GM18499 (cell line): ENCODE measurements at regions not wholly inside any gene's neighbourhood (a gene's known extent, or its start where the extent isn't known, plus 50 kb on each side); places are given as distances from the start of the nearest gene placed in this dataset.
"Not testable (repeated sequence)": the region's sequence is repeated elsewhere in the genome, so short reads cannot be mapped to it uniquely, and the experiment has no call there.

ENCODE experiments used
- ATAC-seq: cut with Tn5 transposase; IDR thresholded peaks from one replicate; pipeline ENCODE4 v1.9.1; 2021; ENCODE audit warnings: moderate number of reproducible peaks; ENCODE audit not compliant: insufficient read depth, unreplicated experiment

- ATAC-seq = no peak
These were observed 57.5 kb upstream of the GC start for GRCh38 chr4:71841336-71841735.

DNA sequence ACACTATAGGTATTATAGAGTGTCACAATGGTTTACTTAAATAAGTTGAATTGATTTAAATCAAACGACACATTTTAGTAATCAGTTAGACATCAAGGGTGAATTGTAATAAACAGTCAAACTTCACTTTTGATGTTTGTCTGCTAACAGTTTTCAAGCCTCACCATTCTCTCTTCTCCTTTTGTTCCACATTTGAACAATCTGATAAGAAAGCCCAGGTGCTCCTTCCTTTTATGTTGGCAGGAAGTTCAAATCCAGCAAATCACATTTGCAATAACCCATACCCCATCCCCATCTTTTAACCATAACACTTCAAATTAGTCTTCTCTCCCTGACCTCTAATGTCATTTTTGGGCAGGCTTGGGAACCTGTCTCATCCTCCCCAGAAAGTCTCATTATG lies 63.4 kb upstream of the GC start:
- no peak for ATAC-seq

DNA sequence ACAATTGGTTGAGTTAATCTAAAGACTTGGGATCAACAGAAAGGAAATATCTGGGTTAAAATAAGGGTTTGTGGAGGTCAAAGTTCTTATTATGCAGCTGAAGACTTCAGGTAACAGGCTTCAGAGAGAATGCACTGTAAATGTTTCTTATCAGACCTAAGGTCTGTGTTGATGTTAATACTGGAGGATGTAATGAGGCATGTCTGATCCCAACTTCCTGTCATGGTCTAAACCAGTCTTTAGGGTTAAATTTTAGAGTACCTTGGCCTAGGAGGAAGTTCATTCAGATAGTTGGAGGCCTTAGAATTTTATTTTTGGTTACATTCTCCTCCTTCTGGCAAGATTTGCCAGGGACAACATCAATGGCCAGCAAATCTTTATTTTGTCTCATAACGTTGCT lies 72.1 kb upstream of the GC start:
- no peak for ATAC-seq

GRCh38 chr4:71857713-71858451 lies 74.0 kb upstream of the GC start:
- no peak for ATAC-seq

DNA sequence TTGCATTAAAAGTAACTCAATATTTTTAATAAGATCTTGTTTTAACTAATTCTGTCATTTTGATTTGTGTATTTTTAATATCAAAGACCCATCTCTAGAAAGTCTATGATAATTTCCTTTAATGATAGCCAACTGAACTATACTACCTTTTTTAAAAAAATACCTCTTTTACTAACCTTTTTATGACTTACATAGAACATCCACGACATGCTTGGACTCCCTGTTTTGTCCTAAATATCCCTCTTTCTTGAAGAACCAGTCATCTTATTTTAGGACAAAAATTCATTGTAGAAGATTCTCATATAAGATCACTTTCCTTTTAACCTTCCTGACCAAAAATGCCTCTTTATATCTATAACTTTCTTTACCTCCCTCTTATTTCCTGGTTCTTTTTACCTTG lies 76.8 kb upstream of the GC start:
- ATAC-seq = no peak

DNA sequence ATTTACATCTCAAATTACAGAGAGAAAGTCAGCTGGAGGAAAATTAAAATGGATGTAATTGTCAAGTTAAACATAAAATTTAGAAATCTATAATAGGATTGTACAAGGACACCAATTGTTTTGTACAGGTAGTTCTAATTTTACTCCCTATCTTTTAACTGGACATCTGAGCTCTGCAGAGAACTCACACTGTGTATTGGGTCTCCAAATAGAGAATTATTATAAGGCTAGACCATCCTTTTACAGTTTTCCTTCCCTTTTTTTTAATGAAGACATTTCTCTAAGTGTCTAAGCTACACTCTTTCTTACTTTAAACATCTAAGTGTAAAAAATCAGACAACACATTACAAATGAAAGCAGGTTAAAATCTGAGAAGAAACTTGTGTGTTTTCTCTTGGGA lies 78.4 kb upstream of the GC start:
- no peak for ATAC-seq

DNA sequence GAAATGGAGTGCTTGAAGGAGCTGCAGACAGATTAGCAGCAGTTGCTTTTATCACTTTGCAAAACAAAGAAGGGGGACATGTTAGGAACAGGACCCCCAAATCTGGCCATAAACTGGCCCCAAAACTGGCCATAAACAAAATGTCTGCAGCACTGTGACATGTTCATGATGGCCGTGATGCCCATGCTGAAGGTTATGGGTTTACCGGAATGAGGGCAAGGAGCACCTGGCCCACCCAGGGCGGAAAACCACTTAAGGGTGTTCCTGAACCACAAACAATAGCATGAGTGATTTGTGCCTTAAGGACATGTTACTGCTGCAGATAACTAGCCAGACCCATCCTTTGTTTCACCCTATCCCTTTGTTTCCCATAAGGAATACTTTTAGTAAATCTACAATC lies 79.6 kb upstream of the GC start:
- no peak for ATAC-seq

DNA sequence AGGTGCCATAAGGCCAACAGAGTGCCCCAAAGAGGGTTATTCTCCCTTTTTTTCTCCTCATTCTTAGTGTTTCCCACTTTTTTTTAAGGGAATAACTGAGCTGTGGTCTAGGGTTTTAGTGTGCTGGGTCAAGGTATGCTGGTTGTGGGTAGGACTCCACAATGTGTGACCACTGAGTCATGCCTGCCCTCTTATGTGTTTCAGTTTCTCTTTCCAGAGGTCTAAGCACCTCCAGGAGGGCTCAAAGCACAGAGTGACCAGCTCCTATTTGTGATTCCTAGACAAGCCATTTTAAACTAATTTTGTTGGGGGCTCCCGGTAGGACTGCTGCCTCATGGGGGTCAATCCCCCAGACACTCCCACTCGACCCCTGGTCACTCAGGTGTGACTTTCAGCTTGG lies 80.5 kb upstream of the GC start:
- no peak for ATAC-seq

- no peak for ATAC-seq
These were observed 82.5 kb upstream of the GC start for GRCh38 chr4:71866212-71866885.

DNA sequence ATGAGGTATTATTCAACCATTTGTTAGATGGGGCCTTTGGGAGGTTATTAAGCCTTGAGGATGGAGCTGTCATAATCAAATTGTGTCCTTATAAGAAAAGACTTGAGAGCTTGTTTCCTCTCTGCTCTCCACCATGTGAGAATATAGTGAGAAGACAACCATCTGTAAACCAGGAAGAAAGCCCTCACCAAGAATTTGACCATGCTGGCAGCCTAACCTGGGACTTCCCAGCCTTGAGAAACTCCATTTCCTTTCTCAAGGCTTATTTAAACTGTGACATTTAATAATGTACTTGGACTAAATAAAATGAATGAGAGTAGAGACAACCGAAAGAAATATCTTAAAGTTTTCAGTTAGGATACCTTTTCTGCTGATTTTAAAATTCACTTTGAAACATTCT lies 83.7 kb upstream of the GC start:
- no peak for ATAC-seq

DNA sequence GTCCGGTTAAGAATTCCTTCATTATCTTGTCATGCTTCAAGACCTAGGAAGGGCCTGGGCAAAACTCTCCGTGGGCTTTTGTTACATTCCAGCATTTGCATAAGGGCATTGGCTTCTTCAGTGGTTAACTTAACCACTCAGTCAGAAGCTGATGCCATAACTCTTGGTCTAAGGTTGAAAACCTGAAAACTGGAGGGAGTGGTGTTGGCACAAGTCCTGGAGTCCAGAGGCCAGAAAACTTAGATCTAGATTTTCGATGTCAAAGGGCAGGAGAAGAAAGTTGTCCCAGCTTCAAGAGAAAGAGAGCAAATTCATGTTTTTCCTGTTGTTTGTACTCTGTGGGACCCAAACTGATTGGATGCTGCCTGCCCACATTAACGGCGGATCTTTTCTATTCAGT lies 86.6 kb upstream of the GC start:
- no peak for ATAC-seq

DNA sequence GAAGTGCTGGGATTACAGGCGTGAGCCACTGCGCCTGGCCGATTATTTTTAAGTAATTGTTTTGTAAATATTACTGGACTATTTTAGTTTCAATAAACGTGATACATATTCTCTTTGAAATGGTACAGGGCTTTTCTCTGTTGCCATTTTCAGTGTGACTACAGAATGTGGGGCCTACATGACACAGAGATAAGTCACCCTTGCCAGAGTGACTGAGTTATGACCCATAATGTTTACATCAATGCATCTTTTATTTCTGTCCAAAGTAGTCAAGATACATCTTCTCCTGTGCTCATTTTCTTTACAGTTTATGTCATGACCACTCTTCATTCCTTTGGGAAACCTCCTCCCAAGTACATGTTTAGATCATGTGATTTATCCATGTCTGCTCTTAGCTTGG lies 88.3 kb upstream of the GC start:
- ATAC-seq = no peak

GRCh38 chr4:71872767-71873415 lies 89.0 kb upstream of the GC start:
- no peak for ATAC-seq

DNA sequence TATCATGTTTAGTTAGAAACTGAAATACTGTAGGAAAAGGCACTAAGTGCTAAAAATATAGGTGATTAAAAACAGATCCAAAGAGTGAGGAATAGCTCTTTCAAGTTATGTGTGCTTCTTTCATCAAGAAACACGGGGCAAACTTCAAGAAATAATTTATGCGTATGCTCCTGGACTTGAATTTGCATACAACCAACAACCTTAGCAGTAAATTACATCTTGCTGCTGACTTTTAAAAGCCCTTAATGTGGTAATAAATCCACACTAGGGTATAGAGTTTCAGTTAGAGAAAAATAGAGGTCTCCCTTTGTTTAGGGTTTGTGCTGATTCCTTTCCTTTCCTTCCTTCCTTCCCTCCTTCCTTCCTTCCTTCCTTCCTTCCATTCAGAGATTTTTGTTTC lies 94.5 kb upstream of the GC start:
- ATAC-seq = no peak

- no peak for ATAC-seq
These were observed 98.4 kb upstream of the GC start for GRCh38 chr4:71882113-71882841.

DNA sequence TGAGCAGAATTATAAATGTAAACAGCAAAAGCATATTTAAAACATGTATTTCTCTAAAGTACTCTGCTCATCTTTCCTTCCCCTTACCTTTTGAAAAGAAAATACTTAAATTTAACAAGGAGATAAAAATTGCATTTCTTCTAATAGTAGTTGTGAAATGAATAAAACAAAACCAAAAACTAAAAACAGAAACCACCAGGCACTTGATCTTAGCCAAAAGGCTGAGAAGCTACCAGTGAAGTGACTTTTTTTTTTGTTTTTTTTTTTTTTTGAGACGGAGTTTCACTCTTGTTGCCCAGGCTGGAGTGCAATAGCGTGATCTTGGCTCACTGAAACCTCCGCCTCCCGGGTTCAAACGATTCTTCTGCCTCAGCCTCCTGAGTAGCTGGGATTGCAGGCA lies 116.5 kb upstream of the GC start:
- peak; percentile 71 for ATAC-seq

DNA sequence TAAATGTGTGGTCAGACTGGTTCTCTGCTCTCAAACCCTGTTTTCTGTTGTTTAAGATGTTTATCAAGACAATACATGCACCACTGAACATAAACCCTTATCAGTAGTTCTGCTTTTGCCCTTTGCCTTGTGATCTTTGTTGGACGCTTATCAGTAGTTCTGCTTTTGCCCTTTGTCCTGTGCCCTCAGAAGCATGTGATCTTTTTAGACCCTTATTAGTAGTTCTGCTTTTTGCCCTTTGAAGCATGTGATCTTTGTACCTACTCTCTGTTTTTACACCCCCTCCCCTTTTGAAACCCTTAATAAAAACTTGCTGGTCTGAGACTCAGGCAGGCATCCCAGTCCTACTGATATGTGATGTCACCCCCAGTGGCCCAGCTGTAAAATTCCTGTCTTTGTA lies 121.7 kb upstream of the GC start:
- not testable (repeated sequence) for ATAC-seq

DNA sequence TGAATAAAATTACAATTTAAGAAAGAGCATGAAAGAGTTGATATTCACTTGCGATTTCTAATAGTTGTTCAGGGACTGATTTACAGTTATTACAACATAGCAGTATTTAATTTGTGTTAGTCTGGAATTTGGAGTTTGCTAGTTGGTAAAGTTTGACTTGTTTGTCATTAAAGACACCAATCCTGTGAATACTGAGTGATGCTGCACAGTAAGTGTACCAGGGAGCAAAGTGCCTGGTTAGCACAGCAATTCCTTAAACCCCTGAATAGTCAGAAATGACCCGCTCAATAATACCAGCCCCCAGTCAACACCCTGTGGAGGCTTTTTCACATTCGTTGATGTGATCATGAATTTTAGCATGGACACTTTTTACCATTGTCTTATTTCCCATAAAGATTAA lies 122.2 kb upstream of the GC start:
- no peak for ATAC-seq

DNA sequence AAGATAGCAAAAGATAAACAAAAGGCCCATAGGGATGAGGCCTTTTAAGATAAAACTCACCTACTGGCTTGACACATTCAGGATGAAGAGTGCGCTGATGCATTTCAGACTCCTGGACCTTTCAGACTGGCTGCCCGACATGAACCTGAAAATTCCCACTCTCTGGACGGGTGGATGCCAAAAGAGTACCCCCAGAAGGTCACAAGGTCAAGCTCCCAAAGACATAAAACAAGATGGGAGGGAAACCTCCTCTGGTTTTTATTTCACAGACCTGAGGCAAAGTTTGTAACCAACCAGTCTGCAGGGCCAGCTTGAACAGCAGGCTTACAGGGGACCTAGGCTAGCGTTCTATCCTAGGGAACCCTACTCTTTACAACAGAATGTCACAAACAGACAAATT lies 123.2 kb upstream of the GC start:
- ATAC-seq = no peak

DNA sequence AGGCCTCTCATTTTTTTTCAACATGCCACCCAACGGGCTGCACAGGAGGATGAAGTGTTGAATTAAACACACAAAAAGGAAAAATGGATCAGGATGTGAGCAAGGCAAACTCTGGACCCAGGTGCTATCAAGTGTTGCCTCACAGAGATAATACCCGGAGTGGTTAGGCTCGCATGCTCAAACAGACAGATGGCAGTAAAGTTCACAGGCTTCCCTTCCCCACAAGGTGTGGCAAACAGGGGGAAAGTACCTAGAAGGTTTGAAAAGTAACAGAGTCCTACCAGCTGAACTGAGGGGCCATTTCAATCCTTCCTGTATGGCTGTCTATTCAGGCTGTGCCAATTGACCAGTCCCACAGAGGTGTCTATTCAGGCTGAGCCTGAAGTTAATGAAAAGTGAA lies 123.9 kb upstream of the GC start:
- ATAC-seq = no peak

GRCh38 chr4:71913275-71913674 lies 118.5 kb upstream of the NPFFR2 start:
- ATAC-seq = no peak
